ENCODE measurements at regions not wholly inside any gene's neighbourhood (a gene's known extent, or its start where the extent isn't known, plus 50 kb on each side); places are given as distances from the start of the nearest gene placed in this dataset.

DNA sequence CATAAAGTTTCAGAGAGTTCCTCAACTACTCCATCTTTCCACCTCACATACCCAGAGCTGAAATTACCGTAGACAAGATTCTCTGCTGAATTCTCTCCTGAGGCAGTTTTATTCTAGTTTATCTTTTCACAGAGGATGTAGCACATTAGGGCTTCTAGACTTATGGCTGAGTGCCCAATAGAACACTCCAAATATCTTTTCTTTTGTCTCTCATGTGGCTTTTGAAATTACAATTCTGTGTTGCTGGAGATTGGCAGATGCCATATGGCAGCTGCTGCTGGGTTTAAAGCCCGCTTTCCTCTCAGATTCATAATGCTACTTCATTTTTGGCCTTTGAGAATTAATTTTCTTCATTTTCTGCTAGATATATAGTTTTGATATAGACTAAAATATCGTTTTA is 107.6 kb upstream of the BANK1 start:
- no peaks in the 10 kb centered on the region for H3K27me3 ChIP-seq (ENCODE audit: insufficient read depth, low read length)
- H2AFZ ChIP-seq (ENCODE audit: low read depth, low read length) = no peak overlapping the region
- Mint-ChIP-seq H3K27me3 (ENCODE audit: low read depth, unreplicated experiment) (no peaks in the 10 kb centered on the region), H3K4me1 (ENCODE audit: low read depth, unreplicated experiment) (no peaks in the 10 kb centered on the region), H3K9me3 (ENCODE audit: unreplicated experiment) (no peaks in the 10 kb centered on the region), H3K4me3 (ENCODE audit: unreplicated experiment) (no peak overlapping the region), H3K27ac (ENCODE audit: unreplicated experiment) (no peak overlapping the region), H3K36me3 (ENCODE audit: low read depth, unreplicated experiment) (no peaks in the 10 kb centered on the region)
- no peak overlapping the region for H3K4me2 ChIP-seq (ENCODE audit: low read length)
- H3K4me1 ChIP-seq (ENCODE audit: insufficient read depth, low read length) = no peaks in the 10 kb centered on the region
- TF ChIP-seq CTCF (IDR thresholded peaks at IDR 0.05; ENCODE audit: insufficient read depth, low read depth, low read length) (no peak), EZH2 (IDR thresholded peaks at IDR 0.05; ENCODE audit: insufficient read depth, low read length) (no peak)
- no peak for FAIRE-seq
- no peak for DNase-seq (ENCODE audit: low read depth)
- H3K79me2 ChIP-seq (ENCODE audit: insufficient read depth, low read length) = no peaks in the 10 kb centered on the region
- no peaks in the 10 kb centered on the region for H3K9me3 ChIP-seq (ENCODE audit: insufficient read depth, low read depth, low read length)
- H3K9ac ChIP-seq (ENCODE audit: low read length) = no peak overlapping the region
- H3K27ac ChIP-seq (ENCODE audit: low read depth, low read length) = no peak overlapping the region
- no peaks in the 10 kb centered on the region for H3K36me3 ChIP-seq (ENCODE audit: insufficient read depth, low read length)
- no peak overlapping the region for H3K4me3 ChIP-seq (ENCODE audit: insufficient read depth, low read depth, low read length)
- no peaks in the 10 kb centered on the region for H4K20me1 ChIP-seq (ENCODE audit: insufficient read depth, low read length)

DNA sequence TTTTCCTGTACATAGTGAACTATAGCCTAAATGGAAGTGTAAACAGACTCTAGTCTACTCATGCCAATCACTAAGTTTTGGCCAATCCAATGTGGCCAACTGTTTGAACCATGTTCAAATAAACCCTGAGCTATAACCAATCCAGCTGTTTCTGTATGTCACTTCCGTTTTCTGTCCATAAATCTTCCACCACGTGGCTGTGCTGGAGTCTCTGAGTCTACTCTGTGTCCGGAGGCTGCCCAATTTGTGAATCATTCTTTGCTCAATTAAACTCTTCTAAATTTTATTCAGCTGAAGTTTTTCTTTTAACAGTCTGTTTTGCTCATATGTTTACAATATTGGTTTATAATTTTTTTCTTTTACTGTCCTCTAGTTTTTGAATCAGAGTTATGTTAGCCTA is 112.3 kb upstream of the BANK1 start:
- Histone ChIP-seq H4K20me1 (ENCODE audit: insufficient read depth, low read length) (no peaks in the 10 kb centered on the region), H3K79me2 (ENCODE audit: insufficient read depth, low read length) (no peaks in the 10 kb centered on the region), H3K4me3 (ENCODE audit: insufficient read depth, low read depth, low read length) (no peak overlapping the region), H3K9ac (ENCODE audit: low read length) (no peak overlapping the region), H3K4me1 (ENCODE audit: insufficient read depth, low read length) (no peaks in the 10 kb centered on the region), H3K36me3 (ENCODE audit: insufficient read depth, low read length) (no peaks in the 10 kb centered on the region), H3K4me2 (ENCODE audit: low read length) (no peak overlapping the region), H3K27ac (ENCODE audit: low read depth, low read length) (no peak overlapping the region), H3K9me3 (ENCODE audit: insufficient read depth, low read depth, low read length) (no peaks in the 10 kb centered on the region), H2AFZ (ENCODE audit: low read depth, low read length) (no peak overlapping the region), H3K27me3 (ENCODE audit: insufficient read depth, low read length) (no peaks in the 10 kb centered on the region)
- no peak overlapping the region for H3K4me3 Mint-ChIP-seq (ENCODE audit: unreplicated experiment)
- H3K27ac Mint-ChIP-seq (ENCODE audit: unreplicated experiment) = no peak overlapping the region
- no peaks in the 10 kb centered on the region for H3K9me3 Mint-ChIP-seq (ENCODE audit: unreplicated experiment)
- DNase-seq (ENCODE audit: low read depth) (no peak), FAIRE-seq (no peak)
- no peaks in the 10 kb centered on the region for H3K4me1 Mint-ChIP-seq (ENCODE audit: low read depth, unreplicated experiment)
- H3K27me3 Mint-ChIP-seq (ENCODE audit: low read depth, unreplicated experiment) = no peaks in the 10 kb centered on the region
- H3K36me3 Mint-ChIP-seq (ENCODE audit: low read depth, unreplicated experiment) = no peaks in the 10 kb centered on the region
- TF ChIP-seq EZH2 (IDR thresholded peaks at IDR 0.05; ENCODE audit: insufficient read depth, low read length) = no peak
- no peak for TF ChIP-seq CTCF (IDR thresholded peaks at IDR 0.05; ENCODE audit: insufficient read depth, low read depth, low read length)

- Histone ChIP-seq H3K27ac (ENCODE audit: low read depth, low read length) (no peak overlapping the region), H3K79me2 (ENCODE audit: insufficient read depth, low read length) (no peaks in the 10 kb centered on the region), H3K4me2 (ENCODE audit: low read length) (no peak overlapping the region), H3K9me3 (ENCODE audit: insufficient read depth, low read depth, low read length) (no peaks in the 10 kb centered on the region), H4K20me1 (ENCODE audit: insufficient read depth, low read length) (no peaks in the 10 kb centered on the region), H2AFZ (ENCODE audit: low read depth, low read length) (no peak overlapping the region), H3K27me3 (ENCODE audit: insufficient read depth, low read length) (no peaks in the 10 kb centered on the region), H3K36me3 (ENCODE audit: insufficient read depth, low read length) (no peaks in the 10 kb centered on the region), H3K4me3 (ENCODE audit: insufficient read depth, low read depth, low read length) (no peak overlapping the region), H3K4me1 (ENCODE audit: insufficient read depth, low read length) (no peaks in the 10 kb centered on the region), H3K9ac (ENCODE audit: low read length) (no peak overlapping the region)
- Mint-ChIP-seq H3K36me3 (ENCODE audit: low read depth, unreplicated experiment) (no peaks in the 10 kb centered on the region), H3K27ac (ENCODE audit: unreplicated experiment) (no peak overlapping the region), H3K27me3 (ENCODE audit: low read depth, unreplicated experiment) (no peaks in the 10 kb centered on the region), H3K4me1 (ENCODE audit: low read depth, unreplicated experiment) (no peaks in the 10 kb centered on the region), H3K4me3 (ENCODE audit: unreplicated experiment) (no peak overlapping the region), H3K9me3 (ENCODE audit: unreplicated experiment) (no peaks in the 10 kb centered on the region)
- TF ChIP-seq CTCF (IDR thresholded peaks at IDR 0.05; ENCODE audit: insufficient read depth, low read depth, low read length) = no peak
- DNase-seq (ENCODE audit: low read depth) = no peak
- FAIRE-seq = no peak
Observed at GRCh38 chr4:101670897-101671296, 119.6 kb upstream of the BANK1 start.

Measured in astrocyte (in vitro differentiated cells and primary cell).